HG03558 (cell line): ENCODE measurements at regions not wholly inside any gene's neighbourhood (a gene's known extent, or its start where the extent isn't known, plus 50 kb on each side); places are given as distances from the start of the nearest gene placed in this dataset.

Experiments used
- ATAC-seq: cut with Tn5 transposase; IDR thresholded peaks from one replicate; pipeline ENCODE4 v1.9.1; 2021; ENCODE audit warnings: moderate number of reproducible peaks; ENCODE audit not compliant: unreplicated experiment; ENCODE audit errors: extremely low read depth

DNA sequence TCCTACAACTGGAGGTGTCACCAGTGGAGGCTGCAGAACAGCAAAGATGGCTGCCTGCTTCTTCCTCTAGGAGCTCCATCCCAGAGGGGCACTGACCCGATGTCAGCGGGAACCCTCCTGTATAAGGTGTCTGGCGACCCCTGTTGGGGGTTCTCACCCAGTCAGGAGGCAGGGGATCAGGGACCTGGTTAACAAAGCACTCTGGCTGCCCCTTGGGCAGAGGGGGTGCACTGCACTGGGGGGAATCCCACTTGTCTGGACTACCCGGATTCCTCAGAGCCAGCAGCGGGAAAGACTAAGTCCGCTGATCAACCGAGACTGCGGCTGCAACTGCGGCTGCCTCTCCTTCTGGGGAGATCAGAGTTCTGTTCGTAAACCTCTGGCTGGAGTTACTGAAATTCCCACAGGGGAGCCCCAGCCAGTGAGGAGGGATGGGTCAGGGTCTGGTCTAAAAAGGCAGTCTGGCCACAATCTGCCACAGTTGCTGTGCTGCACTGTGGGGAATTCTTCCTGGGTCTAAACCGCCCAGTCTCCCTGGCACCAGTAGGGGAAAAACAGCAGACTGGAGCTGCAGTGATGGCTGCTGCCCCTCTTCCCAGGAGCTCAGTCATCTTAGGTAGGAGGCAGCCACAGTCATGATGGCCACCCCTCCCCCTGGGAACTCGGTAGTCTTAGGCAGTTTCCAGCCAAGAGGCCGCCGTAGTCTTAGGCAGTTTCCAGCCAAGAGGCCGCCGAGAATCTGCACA lies 213.4 kb downstream of the CYB561 start:
- no peak for ATAC-seq

DNA sequence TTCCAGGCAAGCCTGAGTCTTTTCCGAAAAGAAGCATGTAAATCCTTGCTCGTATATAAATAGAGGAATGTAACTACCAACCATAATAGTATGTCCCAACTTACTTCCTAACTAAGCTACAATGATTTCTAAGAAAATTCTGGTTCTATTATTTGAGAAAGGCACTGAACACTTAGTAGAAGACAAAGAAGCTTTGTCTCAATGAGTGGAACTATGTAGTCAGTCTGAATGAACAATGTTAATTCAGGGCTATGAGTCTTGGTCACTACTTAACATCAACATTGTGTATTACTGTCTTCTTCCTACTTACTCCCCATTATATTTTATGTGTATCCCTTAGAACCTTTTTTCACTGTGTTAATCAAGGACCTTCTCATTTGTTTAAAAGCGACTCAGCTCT lies 206.0 kb downstream of the CYB561 start:
- no peak for ATAC-seq

DNA sequence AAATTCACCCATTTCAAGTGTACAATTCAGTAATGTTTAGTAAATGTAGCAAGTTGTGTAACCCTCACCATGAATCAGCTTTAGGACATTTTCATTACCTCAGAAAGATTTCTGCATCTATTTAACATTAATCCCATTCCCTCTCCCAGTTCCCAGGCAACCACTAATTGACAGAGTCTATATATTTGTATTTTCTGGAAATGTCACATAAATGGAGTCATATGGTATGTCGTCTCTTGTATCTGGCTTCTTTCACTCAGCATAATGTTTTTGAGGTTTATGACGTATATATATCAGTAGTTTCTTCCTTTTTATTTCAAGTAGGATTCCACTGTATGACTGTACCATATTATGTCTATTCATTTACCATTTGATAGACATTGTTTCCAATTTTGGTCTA lies 199.8 kb downstream of the CYB561 start:
- ATAC-seq, result no peak

DNA sequence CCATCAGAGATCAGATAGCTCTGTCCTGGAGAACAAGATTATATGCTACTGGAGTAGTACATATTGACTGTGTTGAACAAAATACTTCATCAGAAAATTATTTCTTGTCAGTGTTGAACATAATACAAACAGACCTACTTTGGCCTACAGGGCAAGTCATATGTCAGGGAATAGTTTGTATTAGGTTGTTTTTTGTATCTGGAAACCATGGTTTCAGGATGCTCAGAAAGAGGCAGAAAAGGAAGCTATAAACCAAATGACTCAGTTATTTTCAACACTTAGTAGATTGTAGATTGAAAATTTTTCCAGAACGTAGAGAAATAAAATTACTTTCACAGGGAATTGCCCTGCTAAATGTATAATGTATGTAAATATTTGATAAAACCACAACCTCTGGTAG lies 198.4 kb downstream of the CYB561 start:
- ATAC-seq, result no peak

DNA sequence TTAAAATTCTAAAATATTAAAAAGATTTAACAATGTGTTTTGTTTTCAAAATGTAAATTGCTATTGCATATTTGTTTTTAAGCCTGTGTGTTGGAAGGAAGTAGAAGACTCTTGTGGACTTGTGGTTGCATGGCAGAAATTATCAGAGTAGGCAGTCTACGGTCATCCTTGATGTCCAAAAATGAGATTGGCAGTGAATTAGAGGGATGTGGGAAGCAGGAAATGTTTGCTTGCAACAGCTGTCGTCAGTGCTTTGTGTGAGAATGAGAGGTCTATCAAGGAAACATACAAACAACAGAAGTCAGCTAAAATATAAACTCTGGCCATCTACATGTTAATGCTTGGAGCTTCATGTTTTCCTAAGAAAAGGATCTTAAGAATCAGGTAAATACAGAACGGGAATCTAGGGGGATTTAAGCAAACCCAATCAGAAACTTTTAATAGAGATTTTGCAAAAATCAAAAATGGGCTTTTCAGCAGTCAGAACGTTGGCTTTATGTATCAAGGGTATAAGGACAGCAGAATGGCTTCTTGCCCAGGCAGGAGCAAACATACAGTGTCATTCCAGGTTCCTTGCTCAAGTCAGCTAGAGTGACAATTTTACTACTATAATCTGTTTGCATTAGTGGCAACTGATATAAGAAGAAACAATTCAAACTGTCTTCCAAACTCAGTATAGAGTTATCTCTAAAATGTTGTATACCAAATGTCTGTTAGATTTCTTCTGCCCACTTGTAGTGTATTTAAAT lies 196.7 kb downstream of the CYB561 start:
- ATAC-seq, result no peak

DNA sequence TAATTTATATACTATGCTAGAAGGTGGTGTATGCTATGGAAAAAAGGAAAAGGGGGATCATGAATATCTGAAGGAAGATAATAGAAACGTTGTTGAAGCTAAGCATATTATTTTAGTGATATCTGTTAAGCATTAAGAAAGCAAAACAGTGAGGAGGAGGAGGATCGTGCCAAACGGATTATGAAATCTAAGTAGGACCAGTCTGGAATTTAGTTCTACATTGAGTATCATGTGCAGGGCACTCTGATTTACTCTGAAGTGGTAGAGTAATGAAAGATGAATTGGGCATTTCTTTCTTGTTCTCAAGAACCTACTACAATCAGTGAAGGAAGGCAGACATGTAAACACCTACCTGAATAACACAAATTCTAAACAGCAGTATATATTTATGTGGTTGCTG lies 195.3 kb downstream of the CYB561 start:
- no peak for ATAC-seq

DNA sequence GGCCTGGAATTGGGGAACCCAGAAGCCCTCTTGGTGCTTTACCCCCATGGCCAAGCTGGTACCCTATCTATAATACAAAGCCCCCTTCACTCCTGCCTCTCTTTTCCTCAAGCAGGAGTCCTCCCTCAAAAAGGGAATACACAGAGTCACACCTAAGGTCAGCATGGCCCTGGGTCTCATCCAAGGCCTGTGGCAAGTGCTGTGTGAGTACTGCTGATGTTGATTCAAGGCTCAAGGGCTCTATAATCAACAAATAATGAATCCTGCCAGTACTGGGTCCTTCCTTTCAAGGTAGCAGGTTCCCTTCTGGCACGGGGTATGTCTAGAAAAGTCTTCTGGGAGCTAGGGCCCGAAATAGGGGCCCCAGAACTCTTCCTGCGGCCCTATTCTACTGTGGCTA lies 187.3 kb downstream of the CYB561 start:
- no peak for ATAC-seq

DNA sequence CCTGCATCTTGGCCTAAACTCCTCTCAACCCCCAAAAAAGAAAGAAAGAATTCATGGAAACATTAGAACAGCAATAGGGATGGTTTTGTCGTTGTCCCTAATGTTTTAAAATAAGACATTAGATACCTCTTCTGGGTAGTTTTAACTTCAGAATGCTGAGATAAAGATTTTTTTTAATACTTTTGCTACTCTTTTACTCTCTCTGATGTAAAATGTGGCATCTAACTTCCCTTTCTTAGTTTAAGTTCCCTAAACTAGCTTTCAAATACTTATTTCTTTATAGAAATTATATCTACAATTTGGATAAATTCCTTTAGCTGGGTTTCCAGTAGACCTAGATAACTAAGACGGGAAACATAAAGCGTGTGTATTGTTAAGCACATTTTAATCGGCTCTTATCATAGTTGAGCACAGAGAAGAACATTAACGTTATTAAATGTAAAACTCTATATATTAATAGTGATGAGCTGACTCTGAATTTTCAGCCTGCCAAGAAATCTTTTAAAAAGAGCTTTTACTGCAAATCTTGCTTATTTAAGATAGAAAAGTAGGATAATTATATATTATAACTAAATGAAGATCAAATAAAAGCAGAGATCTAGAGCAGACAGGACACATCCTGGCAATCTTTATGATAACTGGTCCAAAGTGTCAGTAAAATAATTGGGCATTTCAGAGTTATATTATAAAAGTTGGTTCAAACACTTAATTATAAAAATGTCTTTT lies 183.2 kb downstream of the CYB561 start:
- no peak for ATAC-seq

DNA sequence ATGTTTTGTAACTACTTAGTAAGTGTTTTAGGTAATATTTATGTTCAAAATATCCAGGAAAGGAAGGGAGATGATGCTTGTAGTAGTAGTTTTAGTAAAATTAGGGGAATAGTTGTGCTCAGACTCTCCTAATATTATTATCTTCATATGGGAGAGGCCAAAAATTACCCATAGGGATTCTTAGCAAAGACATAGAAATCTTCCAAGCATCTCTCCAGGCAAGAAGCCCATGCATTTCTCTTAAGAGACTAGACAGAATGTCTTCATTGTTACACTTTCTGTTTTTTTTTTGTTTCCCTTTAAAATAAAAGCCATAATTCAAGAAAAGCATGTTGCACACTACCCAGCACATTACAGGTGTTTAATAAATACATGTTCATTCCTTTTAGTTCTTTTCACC lies 180.6 kb downstream of the CYB561 start:
- ATAC-seq, result no peak

DNA sequence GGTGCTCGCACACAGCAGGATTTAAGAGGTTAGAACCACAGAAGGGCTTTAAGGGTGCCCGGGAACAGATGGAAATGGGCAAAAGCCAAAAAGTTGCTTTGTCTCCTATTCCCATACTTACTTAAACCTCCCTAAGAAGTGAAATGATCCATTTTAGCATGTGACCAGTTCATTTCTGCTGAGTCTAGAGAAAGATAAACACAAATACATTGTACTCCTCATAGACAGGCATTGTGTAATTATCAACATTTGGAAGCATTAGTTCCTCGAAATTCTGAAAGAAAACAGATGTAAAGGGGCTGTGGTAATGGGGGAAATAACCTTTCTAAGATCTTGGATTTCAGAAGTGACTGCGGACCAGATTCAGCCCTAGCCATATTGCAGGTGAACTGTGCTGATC lies 178.3 kb downstream of the CYB561 start:
- no peak for ATAC-seq

DNA sequence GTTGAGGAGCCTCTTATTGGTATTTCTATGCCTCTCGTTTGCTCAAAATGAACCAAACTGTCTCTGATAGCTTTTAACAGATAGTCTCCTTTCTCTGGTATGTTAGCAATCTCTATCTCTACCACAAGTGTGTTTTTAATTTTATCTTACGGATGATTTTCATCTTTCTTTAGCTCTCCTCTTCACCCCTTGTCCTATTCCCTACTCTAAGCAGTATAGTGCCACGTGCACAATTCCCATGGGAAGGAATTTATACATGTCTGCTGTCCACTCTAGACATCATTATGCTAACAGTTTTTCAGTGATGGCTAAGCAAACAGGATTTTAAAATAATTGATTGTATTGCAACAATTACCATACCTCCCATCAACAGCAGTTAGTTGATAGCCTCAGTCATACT lies 177.3 kb downstream of the CYB561 start:
- ATAC-seq, result no peak

DNA sequence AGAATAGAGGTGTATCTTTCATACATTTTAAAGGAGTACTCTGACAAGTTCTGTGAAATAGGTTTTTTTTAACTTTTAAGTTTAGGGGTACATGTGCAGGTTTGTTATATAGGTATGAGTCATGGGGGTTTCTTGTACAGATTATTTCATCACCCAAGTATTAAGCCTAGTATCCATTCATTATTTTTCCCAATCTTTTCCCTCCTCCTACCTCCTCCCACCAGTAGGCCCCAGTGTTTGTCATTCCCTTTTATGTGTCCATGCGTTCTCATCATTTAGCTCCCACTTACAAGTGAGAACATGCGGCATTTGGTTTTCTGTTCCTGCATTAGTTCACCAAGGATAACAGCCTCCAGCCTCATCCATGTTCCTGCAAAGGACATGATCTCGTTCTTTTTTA lies 175.5 kb downstream of the CYB561 start:
- ATAC-seq, result no peak

DNA sequence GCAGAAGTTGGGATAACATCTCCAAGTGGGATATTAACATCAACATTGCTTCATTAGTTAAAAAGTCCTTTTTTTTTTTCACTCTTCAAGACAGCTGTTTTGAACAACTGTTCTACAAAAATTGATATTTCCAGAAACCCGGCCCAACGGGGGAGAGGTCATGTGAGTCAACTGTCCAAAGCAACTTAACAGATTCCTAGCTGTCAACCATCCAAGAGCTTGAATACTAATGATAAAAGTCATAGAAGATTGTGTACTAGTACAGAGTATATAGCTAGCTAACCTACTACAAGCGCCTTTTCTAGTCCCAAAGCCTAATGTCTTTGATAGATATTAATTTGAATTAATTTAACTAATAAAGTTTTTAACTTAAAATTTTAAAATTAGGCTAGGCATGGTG lies 172.0 kb downstream of the CYB561 start:
- ATAC-seq, result no peak

DNA sequence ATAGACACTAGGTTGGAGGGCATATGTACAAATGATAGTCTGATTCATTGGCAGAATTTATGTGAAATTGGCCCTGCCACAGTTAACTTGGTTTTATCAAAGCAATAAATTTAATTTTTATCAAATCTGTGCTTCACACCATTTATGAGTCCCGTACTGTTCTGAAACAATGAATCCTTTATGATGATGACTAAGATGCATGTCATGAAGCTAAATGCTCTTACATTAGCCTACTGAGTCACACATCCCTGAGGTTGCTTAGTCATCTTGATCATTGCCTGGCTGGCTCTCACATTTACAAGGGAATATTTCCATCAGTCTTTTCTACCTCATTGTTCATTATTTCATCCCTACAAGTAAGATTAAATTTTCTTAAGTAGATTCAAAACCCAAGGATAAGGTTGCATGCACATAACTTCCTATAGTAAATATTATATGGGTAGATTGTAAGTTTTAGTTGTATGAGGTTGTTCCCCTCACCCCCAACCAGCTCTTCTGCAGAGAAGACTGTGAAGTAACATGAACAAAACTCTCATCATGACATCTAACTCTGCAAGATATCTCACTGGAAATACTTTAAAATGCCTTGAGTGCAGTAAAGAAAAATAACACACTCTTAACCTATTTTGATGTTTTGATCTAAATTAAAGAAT lies 170.7 kb downstream of the CYB561 start:
- ATAC-seq, result no peak

DNA sequence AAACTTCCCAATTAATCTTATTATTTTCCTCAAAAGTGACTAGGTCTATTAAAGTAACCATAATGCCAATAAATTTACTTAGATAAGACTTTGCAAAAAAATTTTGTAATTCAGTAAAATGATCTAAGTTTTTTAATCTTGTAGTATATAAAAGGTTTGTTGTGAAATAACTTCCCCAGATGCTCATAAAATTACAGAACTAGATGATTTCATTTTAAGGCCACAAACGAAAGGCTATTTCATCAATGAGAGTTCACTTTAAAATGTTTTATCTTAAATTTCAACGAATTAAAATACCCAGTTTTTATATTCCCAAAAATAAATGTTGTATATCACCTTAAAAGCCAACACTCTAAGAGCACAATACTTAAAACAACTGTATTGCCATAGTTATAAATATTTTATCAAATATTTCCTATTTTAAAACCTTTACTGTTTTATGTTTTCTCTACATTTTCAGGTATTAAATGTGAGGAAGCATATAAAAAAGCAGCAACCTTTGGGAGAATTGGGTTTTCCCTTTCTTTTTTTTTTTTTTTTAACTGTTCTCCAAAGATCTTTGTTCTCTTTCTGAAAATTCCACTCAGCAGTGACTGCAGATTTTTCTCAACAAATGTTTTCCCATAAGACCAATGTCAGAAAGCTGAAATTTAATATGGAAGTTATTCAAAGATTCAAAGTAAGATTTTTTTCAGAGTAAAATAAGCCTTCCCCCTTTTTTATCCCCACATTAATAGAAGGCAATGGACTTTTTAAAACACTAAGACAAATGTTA lies 169.9 kb downstream of the CYB561 start:
- no peak for ATAC-seq

DNA sequence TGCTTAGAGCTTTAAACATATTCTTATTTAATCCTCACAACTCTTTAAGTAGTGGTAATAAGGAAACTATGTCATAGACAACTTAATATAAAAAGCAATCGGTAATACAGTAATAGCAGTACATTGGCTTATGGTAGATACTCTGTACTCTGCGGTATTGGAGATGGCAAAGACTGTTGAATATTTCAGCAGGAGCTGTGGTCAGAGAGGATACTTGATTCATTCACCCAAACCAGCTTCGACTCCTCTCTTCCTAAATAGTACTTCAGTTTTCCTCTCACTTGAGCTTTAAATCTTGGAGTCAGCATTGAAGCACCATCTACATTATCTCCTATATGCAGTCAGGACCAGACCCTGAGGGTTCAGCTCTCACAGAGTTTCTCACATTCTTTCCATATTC lies 169.3 kb downstream of the CYB561 start:
- ATAC-seq, result no peak

DNA sequence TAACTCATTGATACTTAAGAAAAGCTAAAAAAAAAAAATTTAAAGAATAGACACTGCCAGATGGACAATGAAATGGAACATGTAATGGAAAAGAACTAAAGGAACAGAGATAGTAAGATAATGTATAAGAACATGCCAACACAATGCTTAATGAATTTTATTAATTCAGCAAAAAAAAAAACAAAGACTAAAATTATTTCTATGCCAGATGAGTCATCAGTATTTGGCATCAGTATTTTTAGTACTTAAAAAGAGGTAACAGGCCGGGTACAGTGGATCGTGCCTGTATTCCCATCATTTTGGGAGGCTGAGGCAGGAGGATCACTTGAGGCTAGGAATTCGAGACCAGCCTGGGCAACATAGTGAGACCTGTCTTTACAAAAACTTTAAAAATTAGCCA lies 168.5 kb downstream of the CYB561 start:
- ATAC-seq, result no peak

DNA sequence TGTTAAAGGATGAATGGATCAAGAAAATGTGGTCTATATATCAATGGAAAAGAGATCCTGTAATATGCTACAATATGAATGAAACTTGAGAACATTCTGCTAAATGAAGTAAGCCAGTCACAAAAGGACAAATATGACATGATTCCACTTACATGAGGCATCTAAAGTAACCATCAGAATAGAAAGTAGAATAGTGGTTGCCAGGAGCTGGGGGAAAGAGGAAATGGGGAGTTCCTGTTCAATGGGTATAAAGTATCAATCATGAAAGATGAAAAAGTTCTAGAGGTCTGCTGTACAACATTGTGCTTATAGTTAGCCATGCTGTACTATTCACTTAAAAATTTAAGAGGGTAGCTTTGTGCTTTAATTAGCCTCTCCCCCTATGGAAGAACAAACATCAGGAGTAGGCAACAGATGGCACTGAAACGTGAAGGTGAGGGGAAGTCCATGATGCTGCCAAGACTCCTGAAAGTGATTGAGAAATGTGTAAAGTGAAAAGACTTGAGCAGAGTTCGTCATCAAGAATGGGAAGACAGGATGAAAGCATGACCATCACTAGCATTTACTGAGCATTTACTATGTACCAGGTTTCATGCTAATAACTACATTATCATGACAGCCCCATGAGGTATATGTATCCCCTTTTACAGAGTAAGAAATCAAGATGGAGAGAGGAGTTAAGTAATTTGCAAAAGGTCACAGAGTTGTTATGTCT lies 167.2 kb downstream of the CYB561 start:
- no peak for ATAC-seq

DNA sequence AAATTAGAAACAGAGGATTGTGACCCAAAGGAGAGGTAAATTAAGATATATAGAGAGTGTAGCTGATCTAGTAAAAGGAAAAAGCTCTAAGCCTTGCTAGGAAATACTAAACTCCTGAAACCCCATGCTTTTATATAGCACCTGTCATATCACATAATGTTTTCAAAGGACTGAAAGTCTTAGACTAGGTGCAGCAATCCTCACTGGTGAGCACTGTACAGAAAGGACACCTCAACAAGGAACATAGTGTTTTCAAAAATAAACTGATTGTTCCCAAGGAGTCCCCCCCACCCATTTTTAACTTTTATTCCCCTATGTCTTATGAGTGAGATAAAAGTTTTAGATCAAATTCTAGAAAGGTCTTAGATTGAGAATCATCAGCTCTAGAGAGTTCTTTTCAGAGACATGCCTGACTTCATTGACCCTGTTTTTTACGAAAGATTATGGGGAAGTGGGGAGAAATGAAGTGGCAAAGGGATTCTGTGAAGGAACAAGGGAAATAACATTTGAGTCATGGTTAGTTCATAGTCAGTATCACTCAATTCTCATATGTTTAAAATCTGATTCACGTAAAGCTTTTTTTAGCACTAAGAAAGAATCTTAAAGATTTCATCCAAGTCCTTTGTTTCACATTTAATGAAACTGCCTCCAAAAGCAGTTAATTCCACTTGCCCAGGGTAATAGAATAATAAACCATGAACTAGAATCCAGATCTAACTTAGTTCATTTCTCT lies 166.4 kb downstream of the CYB561 start:
- ATAC-seq, result no peak
